GM23338 (cell line): ENCODE measurements at regions not wholly inside any gene's neighbourhood (a gene's known extent, or its start where the extent isn't known, plus 50 kb on each side); places are given as distances from the start of the nearest gene placed in this dataset.

ENCODE experiments used
- ATAC-seq: fragments of 200-7000 bp; cut with Tn5 transposase; 3 replicates; pipeline ENCODE4 v1.9.1; 2020
- DNase-seq: peaks from one replicate; pipeline ENCODE4 v3.0.0-alpha.2; 2015; ENCODE audit warnings: low spot score
- H2AFZ ChIP-seq: fragments of 200-600 bp; sonication (generic); 2 replicates; pipeline ENCODE4 v1.8.0; 2016; ENCODE audit warnings: antibody characterized with exemption, mild to moderate bottlenecking, moderate library complexity
- H3F3A ChIP-seq: fragments of 200-600 bp; sonication (generic); replicated peaks from 2 replicates; pipeline ENCODE4 v1.8.0; 2017; ENCODE audit warnings: antibody characterized with exemption, mixed run types, low read depth
- H3K27ac ChIP-seq: fragments of 200-600 bp; sonication (generic); 2 replicates; pipeline ENCODE4 v1.6.1; 2016; ENCODE audit warnings: low read depth
- H3K27me3 ChIP-seq: fragments of 200-600 bp; sonication (generic); 2 replicates; pipeline ENCODE4 v1.8.0; 2016; ENCODE audit warnings: mild to moderate bottlenecking, mixed run types, moderate library complexity; ENCODE audit not compliant: insufficient read depth
- H3K36me3 ChIP-seq: fragments of 200-600 bp; sonication (generic); 2 replicates; pipeline ENCODE4 v1.8.0; 2016; ENCODE audit warnings: mild to moderate bottlenecking; ENCODE audit not compliant: insufficient read depth
- H3K4me1 ChIP-seq: fragments of 200-600 bp; sonication (generic); 2 replicates; pipeline ENCODE4 v1.8.0; 2016; ENCODE audit warnings: mild to moderate bottlenecking, moderate library complexity; ENCODE audit not compliant: insufficient read depth
- H3K4me2 ChIP-seq: fragments of 200-600 bp; sonication (generic); 2 replicates; pipeline ENCODE4 v1.7.1; 2017; ENCODE audit warnings: mixed run types
- H3K4me3 ChIP-seq: fragments of 200-600 bp; sonication (generic); 2 replicates; pipeline ENCODE4 v1.6.1; 2016; ENCODE audit warnings: mixed run types
- H3K79me2 ChIP-seq: fragments of 200-600 bp; sonication (generic); replicated peaks from 2 replicates; pipeline ENCODE4 v1.8.0; 2017; ENCODE audit warnings: mild to moderate bottlenecking; ENCODE audit not compliant: insufficient read depth
- H3K9me2 ChIP-seq: fragments of 200-600 bp; sonication (generic); 2 replicates; pipeline ENCODE4 v1.8.0; 2017; ENCODE audit not compliant: insufficient read depth
- H4K20me1 ChIP-seq: fragments of 200-600 bp; sonication (generic); replicated peaks from 2 replicates; pipeline ENCODE4 v1.8.0; 2017; ENCODE audit warnings: mild to moderate bottlenecking; ENCODE audit not compliant: insufficient read depth
- H3K27ac Mint-ChIP-seq: 2 replicates; pipeline ENCODE4 v1.8.0; 2020; ENCODE audit warnings: inconsistent platforms, mild to moderate bottlenecking, moderate library complexity, mixed read lengths
- H3K27me3 Mint-ChIP-seq: 3 replicates; pipeline ENCODE4 v1.8.0; 2022; ENCODE audit warnings: low read depth, mild to moderate bottlenecking, moderate library complexity, mixed read lengths, inconsistent platforms; ENCODE audit not compliant: insufficient read depth, poor library complexity
- H3K36me3 Mint-ChIP-seq: 3 replicates; pipeline ENCODE4 v1.8.0; 2021; ENCODE audit warnings: low read depth, mild to moderate bottlenecking, inconsistent platforms, moderate library complexity, mixed read lengths
- H3K4me1 Mint-ChIP-seq: 3 replicates; pipeline ENCODE4 v1.8.0; 2020; ENCODE audit warnings: mild to moderate bottlenecking, inconsistent platforms, mixed read lengths
- H3K4me3 Mint-ChIP-seq: 3 replicates; pipeline ENCODE4 v1.8.0; 2021; ENCODE audit warnings: moderate library complexity, mild to moderate bottlenecking, inconsistent platforms, mixed read lengths
- H3K9me3 Mint-ChIP-seq: 3 replicates; pipeline ENCODE4 v1.8.0; 2020; ENCODE audit warnings: moderate library complexity, mild to moderate bottlenecking, inconsistent platforms, mixed read lengths
- ETS1 ChIP-seq: IDR thresholded peaks from 2 replicates; pipeline ENCODE4 v1.6.1; 2016; ENCODE audit warnings: antibody characterized with exemption
- EZH2phosphoT487 ChIP-seq: fragments of 200-600 bp; sonication (generic); IDR thresholded peaks from one replicate; pipeline ENCODE4 v1.8.1; 2018; ENCODE audit warnings: antibody characterized with exemption; ENCODE audit not compliant: unreplicated experiment
- JUNB ChIP-seq: IDR thresholded peaks from one replicate; pipeline ENCODE4 v1.6.1; 2016; ENCODE audit warnings: antibody characterized with exemption; ENCODE audit not compliant: unreplicated experiment
- NANOG ChIP-seq: IDR thresholded peaks from 2 replicates; pipeline ENCODE4 v1.6.1; 2016; ENCODE audit warnings: antibody characterized with exemption, borderline replicate concordance
- REST ChIP-seq: IDR thresholded peaks from one replicate; pipeline ENCODE4 v1.6.1; 2018; ENCODE audit warnings: antibody characterized with exemption; ENCODE audit not compliant: unreplicated experiment
- ZNF462 ChIP-seq: fragments of 250-450 bp; sonication (Bioruptor Pico); IDR thresholded peaks from 2 replicates; pipeline ENCODE4 v1.5.0; 2020; ENCODE audit warnings: mild to moderate bottlenecking, moderate library complexity

GRCh38 chr12:25827141-25827540 lies 131.3 kb upstream of the RASSF8 start:
- DNase-seq (no peak), ATAC-seq (no peak)
- Histone ChIP-seq H3K4me3 (no peak overlapping the region), H3K9me2 (no peaks in the 10 kb centered on the region), H3K27ac (no peak overlapping the region), H3K79me2 (no peaks in the 10 kb centered on the region), H3F3A (no peaks in the 10 kb centered on the region), H3K4me2 (no peak overlapping the region), H2AFZ (no peak overlapping the region), H4K20me1 (no peaks in the 10 kb centered on the region), H3K36me3 (no peaks in the 10 kb centered on the region), H3K4me1 (no peaks in the 10 kb centered on the region), H3K27me3 (no peaks in the 10 kb centered on the region)
- Mint-ChIP-seq H3K4me3 (no peak overlapping the region), H3K4me1 (no peaks in the 10 kb centered on the region), H3K36me3 (no peaks in the 10 kb centered on the region), H3K27ac (no peak overlapping the region), H3K9me3 (no peaks in the 10 kb centered on the region), H3K27me3 (peaks cover 2% of the 10 kb centered on the region)
- TF ChIP-seq JUNB (no peak), ETS1 (no peak)

- H3K4me3 Mint-ChIP-seq: no peak overlapping the region
- Histone ChIP-seq H3F3A (no peaks in the 10 kb centered on the region), H3K4me1 (no peaks in the 10 kb centered on the region), H3K27ac (no peak overlapping the region), H3K27me3 (no peaks in the 10 kb centered on the region), H4K20me1 (no peaks in the 10 kb centered on the region), H3K4me3 (no peak overlapping the region), H3K36me3 (no peaks in the 10 kb centered on the region), H2AFZ (no peak overlapping the region), H3K9me2 (no peaks in the 10 kb centered on the region), H3K79me2 (no peaks in the 10 kb centered on the region), H3K4me2 (no peak overlapping the region)
- peaks cover 2% of the 10 kb centered on the region for H3K27me3 Mint-ChIP-seq
- no peaks in the 10 kb centered on the region for H3K4me1 Mint-ChIP-seq
- TF ChIP-seq ETS1 (no peak), NANOG (no peak), EZH2phosphoT487 (no peak), REST (no peak), ZNF462 (CRISPR knock-in tag) (no peak)
- ATAC-seq (no peak), DNase-seq (no peak)
- H3K27ac Mint-ChIP-seq: no peak overlapping the region
- H3K36me3 Mint-ChIP-seq: no peaks in the 10 kb centered on the region
- H3K9me3 Mint-ChIP-seq: no peaks in the 10 kb centered on the region
Measured at GRCh38 chr12:25827747-25828146, 130.7 kb upstream of the RASSF8 start.
